Breast epithelium (tissue), 3 donors: ENCODE measurements at regions not wholly inside any gene's neighbourhood (a gene's known extent, or its start where the extent isn't known, plus 50 kb on each side); places are given as distances from the start of the nearest gene placed in this dataset.
"Not testable (repeated sequence)": the region's sequence is repeated elsewhere in the genome, so short reads cannot be mapped to it uniquely, and the experiment has no call there.

ENCODE experiments used
- POLR2A ChIP-seq: fragments of 450-650 bp; IDR thresholded peaks from one replicate; pipeline ENCODE4 v1.6.1; 2016; ENCODE audit warnings: antibody characterized with exemption, mild to moderate bottlenecking, moderate library complexity
- POLR2AphosphoS5 ChIP-seq, 3 donors: sonication (generic); formaldehyde crosslinking; IDR thresholded peaks; one replicate each; pipeline ENCODE4 v1.6.1; 2017; ENCODE audit warnings: antibody characterized with exemption in 3 of 3
- TF ChIP-seq, protein P1 (sequence below), 3 donors: fragments of 450-650 bp; IDR thresholded peaks; one replicate each; pipeline ENCODE4 v1.5.1; 2016 to 2017; ENCODE audit warnings: antibody characterized with exemption in 3 of 3, mild to moderate bottlenecking in 3 of 3, moderate library complexity in 3 of 3

- TF ChIP-seq, protein P1, sequence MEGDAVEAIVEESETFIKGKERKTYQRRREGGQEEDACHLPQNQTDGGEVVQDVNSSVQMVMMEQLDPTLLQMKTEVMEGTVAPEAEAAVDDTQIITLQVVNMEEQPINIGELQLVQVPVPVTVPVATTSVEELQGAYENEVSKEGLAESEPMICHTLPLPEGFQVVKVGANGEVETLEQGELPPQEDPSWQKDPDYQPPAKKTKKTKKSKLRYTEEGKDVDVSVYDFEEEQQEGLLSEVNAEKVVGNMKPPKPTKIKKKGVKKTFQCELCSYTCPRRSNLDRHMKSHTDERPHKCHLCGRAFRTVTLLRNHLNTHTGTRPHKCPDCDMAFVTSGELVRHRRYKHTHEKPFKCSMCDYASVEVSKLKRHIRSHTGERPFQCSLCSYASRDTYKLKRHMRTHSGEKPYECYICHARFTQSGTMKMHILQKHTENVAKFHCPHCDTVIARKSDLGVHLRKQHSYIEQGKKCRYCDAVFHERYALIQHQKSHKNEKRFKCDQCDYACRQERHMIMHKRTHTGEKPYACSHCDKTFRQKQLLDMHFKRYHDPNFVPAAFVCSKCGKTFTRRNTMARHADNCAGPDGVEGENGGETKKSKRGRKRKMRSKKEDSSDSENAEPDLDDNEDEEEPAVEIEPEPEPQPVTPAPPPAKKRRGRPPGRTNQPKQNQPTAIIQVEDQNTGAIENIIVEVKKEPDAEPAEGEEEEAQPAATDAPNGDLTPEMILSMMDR (IDR thresholded peaks at IDR 0.05), result not testable (repeated sequence)
- not testable (repeated sequence) for TF ChIP-seq POLR2A; POLR2AphosphoS5 (IDR thresholded peaks at IDR 0.05)
Observed at GRCh38 chr16:88200154-88200895, 182.4 kb upstream of the ZNF469 start.
